Panc1 (cell line): ENCODE measurements at regions not wholly inside any gene's neighbourhood (a gene's known extent, or its start where the extent isn't known, plus 50 kb on each side); places are given as distances from the start of the nearest gene placed in this dataset.

Experiments used
- ATAC-seq: fragments of 200-7000 bp; cut with Tn5 transposase; 2 replicates; pipeline ENCODE4 v1.9.1; 2020; ENCODE audit warnings: mild to moderate bottlenecking, moderate library complexity
- BruUV-seq: library from RNA; stranded (reverse); fragments of 400-500 nt; replicated peaks from 2 replicates; lab custom pipeline; 2021; lab: Mats Ljungman, UMichigan
- CTCF ChIA-PET: fragments of 300-600 bp; sonication (Branson Sonifier 250); formaldehyde crosslinking; loops from one replicate; lab custom pipeline; 2022; ENCODE audit warnings: antibody characterized with exemption; lab: Charles Lee
- POLR2A ChIA-PET: fragments of 300-600 bp; sonication (Branson Sonifier 250); formaldehyde crosslinking; loops from one replicate; lab custom pipeline; 2022; ENCODE audit warnings: antibody characterized with exemption; lab: Charles Lee
- DNase-seq: peaks from one replicate; pipeline ENCODE4 v3.0.0-alpha.2; 2010; ENCODE audit warnings: low read depth, low spot score
- H3K27ac ChIP-seq: 2 replicates; pipeline ENCODE4 v1.5.1; 2011; ENCODE audit warnings: mild to moderate bottlenecking, low read length, inconsistent platforms
- H3K27me3 ChIP-seq: fragments of 200-500 bp; sonication (Bioruptor generic); 2 replicates; pipeline ENCODE4 v1.6.0; 2014; ENCODE audit warnings: low read length, inconsistent platforms; ENCODE audit not compliant: control insufficient read depth, insufficient read depth
- H3K36me3 ChIP-seq: fragments of 200-500 bp; sonication (Bioruptor generic); 2 replicates; pipeline ENCODE4 v1.5.1; 2014; ENCODE audit warnings: inconsistent platforms, mild to moderate bottlenecking, low read length, moderate library complexity; ENCODE audit not compliant: control insufficient read depth, insufficient read depth
- H3K4me1 ChIP-seq: 2 replicates; pipeline ENCODE4 v1.5.1; 2011; ENCODE audit warnings: inconsistent platforms, mild to moderate bottlenecking, low read length, moderate library complexity; ENCODE audit not compliant: control insufficient read depth, insufficient read depth
- H3K4me3 ChIP-seq, 2 experiments: 2 replicates each; pipeline ENCODE4 v1.5.1; 2011 to 2012; ENCODE audit warnings: low read depth in 2 of 2, low read length in 2 of 2, mild to moderate bottlenecking in 2 of 2, inconsistent platforms in 1 of 2, moderate library complexity in 1 of 2
- H3K9me3 ChIP-seq: fragments of 200-500 bp; sonication (Bioruptor generic); 2 replicates; pipeline ENCODE4 v1.5.1; 2014; ENCODE audit warnings: low read depth, mild to moderate bottlenecking, inconsistent platforms, low read length, moderate library complexity; ENCODE audit not compliant: control insufficient read depth, insufficient read depth
- CTCF ChIP-seq: fragments of 450-650 bp; IDR thresholded peaks from 2 replicates; pipeline ENCODE4 v1.5.1; 2017; ENCODE audit warnings: mild to moderate bottlenecking
- POLR2AphosphoS5 ChIP-seq: IDR thresholded peaks from 2 replicates; pipeline ENCODE4 v1.6.1; 2012; ENCODE audit warnings: mild to moderate bottlenecking, low read depth, low read length, moderate library complexity
- REST ChIP-seq, 2 experiments: IDR thresholded peaks; 2 replicates each; pipeline ENCODE4 v1.6.1; 2011 to 2012; ENCODE audit warnings: low read depth in 2 of 2, control low read depth in 1 of 2, low read length in 1 of 2, mild to moderate bottlenecking in 1 of 2, moderate library complexity in 1 of 2; ENCODE audit not compliant: insufficient read depth in 1 of 2
- SIN3A ChIP-seq: IDR thresholded peaks from 2 replicates; pipeline ENCODE4 v1.6.1; 2012; ENCODE audit warnings: low read depth, mild to moderate bottlenecking, low read length, moderate library complexity, borderline replicate concordance; ENCODE audit not compliant: insufficient read depth
- TCF7L2 ChIP-seq: IDR thresholded peaks from 2 replicates; pipeline ENCODE4 v1.6.1; 2011; ENCODE audit warnings: mild to moderate bottlenecking, low read depth, low read length, inconsistent platforms
- in situ Hi-C: cut with HindIII; loops from 2 replicates; pipeline ENCODE4 v1.10.0; 2016; ENCODE audit warnings: low sequenced_read_pairs, low pct_unique_long_range_greater_than_20kb
- intact Hi-C: fragments of 100-400 bp; cut with micrococcal nuclease; formaldehyde crosslinking; loops from one replicate; pipeline ENCODE4 v1.10.0; 2022; ENCODE audit not compliant: unreplicated experiment

GRCh38 chr5:60346393-60346792 lies 353.6 kb downstream of the DEPDC1B start:
- ChIA-PET POLR2A (no interaction called here), CTCF (no interaction called here)
- H3K27ac ChIP-seq, result no peak overlapping the region
- H3K36me3 ChIP-seq, result no peaks in the 10 kb centered on the region
- in situ Hi-C loops (no loop called here), intact Hi-C loops (no loop called here)
- no peak for DNase-seq
- no peak for ATAC-seq
- H3K9me3 ChIP-seq, result no peaks in the 10 kb centered on the region
- no peak for TF ChIP-seq TCF7L2
- TF ChIP-seq REST (IDR thresholded peaks at IDR 0.05; ENCODE audit: insufficient read depth in 1 of 2, low read depth in 2 of 2, low read length in 1 of 2), result no peak
- no peak for TF ChIP-seq CTCF
- no peak for TF ChIP-seq SIN3A
- TF ChIP-seq POLR2AphosphoS5, result no peak
- no peaks in the 10 kb centered on the region; the same call in 1 of the 2 replicates for H3K27me3 ChIP-seq
- no peaks in the 10 kb centered on the region for H3K4me1 ChIP-seq
- H3K4me3 ChIP-seq, result no peak overlapping the region
- BruUV-seq, result no TSS peak

- in situ Hi-C loops, result no loop called here
- BruUV-seq, result no TSS peak
- no peak overlapping the region for H3K4me3 ChIP-seq
- TF ChIP-seq POLR2AphosphoS5, result no peak
- no peak for TF ChIP-seq TCF7L2
- TF ChIP-seq CTCF, result no peak
- no peak for TF ChIP-seq REST (IDR thresholded peaks at IDR 0.05; ENCODE audit: insufficient read depth in 1 of 2, low read depth in 2 of 2, low read length in 1 of 2)
- TF ChIP-seq SIN3A, result no peak
- no peaks in the 10 kb centered on the region; the same call in 1 of the 2 replicates for H3K27me3 ChIP-seq
- ATAC-seq (no peak), DNase-seq (no peak)
- H3K4me1 ChIP-seq, result no peaks in the 10 kb centered on the region
- POLR2A ChIA-PET, result no interaction called here
- H3K27ac ChIP-seq, result no peak overlapping the region
- no peaks in the 10 kb centered on the region for H3K36me3 ChIP-seq
- CTCF ChIA-PET, result no interaction called here
- H3K9me3 ChIP-seq, result no peaks in the 10 kb centered on the region
- intact Hi-C loops, result no loop called here
Observed at GRCh38 chr5:60343102-60343501, 356.9 kb downstream of the DEPDC1B start.
